Activated CD8-positive, alpha-beta memory T cell treated with anti-CD3 and anti-CD28 coated beads, Interleukin-2, amount 10 ng/mL, durations not matched to agents 7 days and 5 days (primary cell): ENCODE measurements at regions not wholly inside any gene's neighbourhood (a gene's known extent, or its start where the extent isn't known, plus 50 kb on each side); places are given as distances from the start of the nearest gene placed in this dataset.

ENCODE experiments used
- ATAC-seq: fragments of 150-1000 bp; cut with Tn5 transposase; one replicate; pipeline ENCODE4 v1.10.0; 2021; ENCODE audit warnings: moderate library complexity
- CTCF ChIA-PET: fragments of 350-600 bp; sonication (Branson Sonifier 250); formaldehyde crosslinking; loops from one replicate; lab custom pipeline; 2021; ENCODE audit warnings: antibody characterized with exemption; lab: Charles Lee
- DNase-seq: peaks from one replicate; pipeline ENCODE4 v3.0.0-alpha.2; 2020
- H3K27ac Mint-ChIP-seq: one replicate; pipeline ENCODE4 v1.8.0; 2021; ENCODE audit warnings: mild to moderate bottlenecking, mixed read lengths
- H3K27me3 Mint-ChIP-seq: one replicate; pipeline ENCODE4 v1.8.0; 2021; ENCODE audit warnings: mixed read lengths
- H3K36me3 Mint-ChIP-seq: one replicate; pipeline ENCODE4 v1.8.0; 2021; ENCODE audit warnings: mild to moderate bottlenecking, mixed read lengths
- H3K4me1 Mint-ChIP-seq: one replicate; pipeline ENCODE4 v1.8.0; 2021; ENCODE audit warnings: mixed read lengths
- H3K4me3 Mint-ChIP-seq: one replicate; pipeline ENCODE4 v1.8.0; 2021; ENCODE audit warnings: mild to moderate bottlenecking, moderate library complexity, mixed read lengths
- H3K9me3 Mint-ChIP-seq: one replicate; pipeline ENCODE4 v1.8.0; 2022; ENCODE audit warnings: low read depth, mixed read lengths

- peaks cover 22% of the 10 kb centered on the region for H3K4me1 Mint-ChIP-seq
- peaks cover 2% of the 10 kb centered on the region for H3K9me3 Mint-ChIP-seq
- H3K4me3 Mint-ChIP-seq = no peak overlapping the region
- ATAC-seq = no peak
- no peak overlapping the region for H3K27ac Mint-ChIP-seq
- H3K36me3 Mint-ChIP-seq = peaks cover 2% of the 10 kb centered on the region
- peaks cover 5% of the 10 kb centered on the region for H3K27me3 Mint-ChIP-seq
- no peak for DNase-seq
- CTCF ChIA-PET = interaction anchor here (0.8 kb wide), 1 partner anchor 14 kb away, joined by 3 read pairs; no protein-coding TSS in a partner anchor
Measured at GRCh38 chr10:62652114-62652513, 152.4 kb upstream of the ADO start.

DNA sequence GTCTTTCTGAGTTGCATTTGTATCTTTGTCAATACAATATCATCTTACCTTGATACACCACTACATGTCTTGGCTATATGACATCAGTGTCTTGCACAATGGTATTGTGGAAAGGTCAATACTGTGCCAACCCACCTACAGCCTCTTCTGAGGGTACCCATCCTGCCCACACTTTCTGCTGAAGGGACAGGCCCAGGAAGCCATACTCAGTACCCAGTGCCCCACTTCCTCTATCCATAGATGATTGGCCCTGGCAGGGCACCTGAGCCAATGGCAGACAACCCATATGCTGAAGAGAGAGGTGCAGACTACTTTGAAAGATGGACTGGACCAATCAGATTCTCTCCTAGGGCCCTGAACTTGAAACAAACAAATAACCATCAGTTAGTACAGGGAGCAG lies 152.0 kb upstream of the ADO start:
- ATAC-seq = no peak
- no peak overlapping the region for H3K4me3 Mint-ChIP-seq

DNA sequence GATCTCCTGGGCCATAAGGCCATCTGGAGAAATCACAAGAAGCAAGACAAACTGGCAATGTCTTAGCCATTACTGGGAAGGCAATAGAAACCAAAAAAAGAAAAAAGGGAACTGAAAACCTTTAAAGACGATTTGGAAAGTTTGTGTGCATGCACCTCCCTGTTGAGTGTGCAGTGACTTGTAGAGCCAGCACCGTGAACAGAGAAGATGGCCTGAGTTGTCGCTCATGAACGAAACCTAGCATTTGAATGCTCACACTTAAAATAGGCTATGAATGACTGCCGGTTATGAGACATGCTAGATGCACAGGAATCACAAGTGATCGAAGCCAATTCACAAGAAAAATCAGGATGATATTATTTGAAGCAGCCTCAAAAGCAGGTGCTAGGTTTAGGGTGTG lies 151.3 kb upstream of the ADO start:
- ATAC-seq = no peak
- Mint-ChIP-seq H3K9me3 (peaks cover 2% of the 10 kb centered on the region), H3K4me1 (peaks cover 12% of the 10 kb centered on the region), H3K4me3 (no peak overlapping the region), H3K27me3 (peaks cover 5% of the 10 kb centered on the region), H3K36me3 (peaks cover 2% of the 10 kb centered on the region), H3K27ac (no peak overlapping the region)
- CTCF ChIA-PET = no interaction called here
- DNase-seq = no peak

More for the DNA sequence above, 152.0 kb upstream of the ADO start:
- DNase-seq = no peak
- peaks cover 18% of the 10 kb centered on the region for H3K4me1 Mint-ChIP-seq
- H3K36me3 Mint-ChIP-seq = peaks cover 2% of the 10 kb centered on the region
- CTCF ChIA-PET = interaction anchor here (0.8 kb wide), 1 partner anchor 13 kb away, joined by 3 read pairs; no protein-coding TSS in a partner anchor
- peaks cover 5% of the 10 kb centered on the region for H3K27me3 Mint-ChIP-seq
- no peak overlapping the region for H3K27ac Mint-ChIP-seq
- peaks cover 2% of the 10 kb centered on the region for H3K9me3 Mint-ChIP-seq

GRCh38 chr10:62654966-62655336 lies 149.6 kb upstream of the ADO start:
- H3K4me3 Mint-ChIP-seq = no peak overlapping the region
- peaks cover 12% of the 10 kb centered on the region for H3K4me1 Mint-ChIP-seq
- DNase-seq = no peak
- peaks cover 2% of the 10 kb centered on the region for H3K36me3 Mint-ChIP-seq
- peaks cover 6% of the 10 kb centered on the region for H3K27me3 Mint-ChIP-seq
- CTCF ChIA-PET = interaction anchor here (1.4 kb wide), 1 partner anchor 161 kb away, joined by 3 read pairs; the partner anchor contains the start of gene EGR2
- ATAC-seq = no peak
- H3K9me3 Mint-ChIP-seq = peaks cover 2% of the 10 kb centered on the region
- no peak overlapping the region for H3K27ac Mint-ChIP-seq

DNA sequence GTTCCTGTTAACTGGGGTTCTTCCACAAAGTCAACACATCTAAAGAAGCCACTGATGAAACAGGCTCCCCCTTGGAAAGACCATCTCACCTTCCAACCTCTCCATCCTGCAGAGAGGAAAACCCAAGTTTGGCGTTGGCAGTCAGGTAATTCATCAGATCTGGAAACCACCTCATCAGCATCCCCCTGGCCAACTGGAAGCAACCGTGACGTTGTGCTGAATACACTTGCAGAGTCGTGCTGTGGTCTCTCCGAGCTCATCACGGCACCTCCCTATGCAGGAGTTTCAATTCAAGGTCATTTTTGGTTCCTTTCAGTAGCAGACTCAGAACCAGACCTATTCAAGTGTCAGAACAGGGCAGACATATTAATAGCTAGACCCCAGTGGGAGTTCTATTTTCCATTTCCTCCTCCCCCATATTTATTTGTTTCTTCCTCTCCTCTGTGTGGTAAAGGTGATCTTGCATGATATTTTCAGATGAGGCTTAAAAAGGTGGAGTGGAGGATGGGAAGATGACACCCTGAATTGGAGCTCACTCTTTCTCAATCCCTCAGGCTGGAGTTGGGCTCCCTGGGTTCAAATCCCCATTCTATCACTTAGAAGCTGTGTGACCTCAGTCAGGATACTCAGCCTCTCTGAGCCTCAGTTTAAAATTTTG lies 149.1 kb upstream of the ADO start:
- H3K27ac Mint-ChIP-seq = no peak overlapping the region
- peaks cover 12% of the 10 kb centered on the region for H3K4me1 Mint-ChIP-seq
- ATAC-seq = no peak
- no peak overlapping the region for H3K4me3 Mint-ChIP-seq
- peaks cover 2% of the 10 kb centered on the region for H3K36me3 Mint-ChIP-seq
- H3K9me3 Mint-ChIP-seq = peaks cover 2% of the 10 kb centered on the region
- peaks cover 7% of the 10 kb centered on the region for H3K27me3 Mint-ChIP-seq
- CTCF ChIA-PET = interaction anchor here (0.8 kb wide), 1 partner anchor 161 kb away, joined by 3 read pairs; no protein-coding TSS in a partner anchor
- no peak for DNase-seq

DNA sequence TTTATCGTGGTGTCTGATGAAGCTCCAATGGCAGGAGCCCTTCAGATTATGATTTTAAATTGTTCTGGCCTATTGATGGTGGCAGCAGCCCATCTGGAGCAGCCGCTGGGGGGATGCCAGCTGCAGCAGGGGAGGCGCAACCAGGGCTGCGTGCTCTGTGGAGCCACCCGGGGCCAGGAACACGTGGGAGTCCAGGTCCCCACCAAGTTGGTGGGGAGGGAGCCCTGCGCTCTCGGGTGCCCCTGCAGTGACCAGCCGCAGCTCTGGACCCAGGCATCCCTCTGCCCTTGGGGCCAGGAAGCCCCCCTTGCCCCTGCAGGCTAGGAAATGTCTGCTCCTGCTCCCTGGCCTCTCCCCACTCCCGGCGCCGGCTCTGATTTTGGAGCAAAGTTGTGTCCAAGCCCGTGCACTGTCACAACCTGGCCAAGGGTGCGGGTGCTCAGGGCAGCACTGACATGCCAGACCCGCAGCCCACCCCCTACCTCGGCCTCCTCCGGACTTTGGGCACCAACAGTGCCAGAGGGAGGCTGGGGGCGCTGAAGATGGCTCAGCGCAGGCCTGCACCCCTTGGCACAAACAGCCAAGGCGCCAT lies 147.2 kb upstream of the ADO start:
- Mint-ChIP-seq H3K36me3 (peaks cover 2% of the 10 kb centered on the region), H3K27ac (no peak overlapping the region), H3K27me3 (peaks cover 4% of the 10 kb centered on the region), H3K4me1 (peaks cover 10% of the 10 kb centered on the region), H3K4me3 (no peak overlapping the region), H3K9me3 (peaks cover 2% of the 10 kb centered on the region)
- CTCF ChIA-PET = no interaction called here
- ATAC-seq (no peak), DNase-seq (no peak)

- H3K36me3 Mint-ChIP-seq = peaks cover 2% of the 10 kb centered on the region
- no peak overlapping the region for H3K27ac Mint-ChIP-seq
- DNase-seq (no peak), ATAC-seq (no peak)
- peaks cover 6% of the 10 kb centered on the region for H3K4me1 Mint-ChIP-seq
- peaks cover 2% of the 10 kb centered on the region for H3K9me3 Mint-ChIP-seq
- peaks cover 4% of the 10 kb centered on the region for H3K27me3 Mint-ChIP-seq
- H3K4me3 Mint-ChIP-seq = no peak overlapping the region
- CTCF ChIA-PET = interaction anchor here (1.2 kb wide), 1 partner anchor 28 kb away, joined by 5 read pairs; no protein-coding TSS in a partner anchor
Measured at GRCh38 chr10:62658516-62658915, 146.0 kb upstream of the ADO start.

GRCh38 chr10:62661143-62661542 lies 143.4 kb upstream of the ADO start:
- Mint-ChIP-seq H3K27ac (no peak overlapping the region), H3K9me3 (no peaks in the 10 kb centered on the region), H3K27me3 (peaks cover 7% of the 10 kb centered on the region), H3K4me3 (no peak overlapping the region), H3K36me3 (peaks cover 2% of the 10 kb centered on the region), H3K4me1 (no peaks in the 10 kb centered on the region)
- CTCF ChIA-PET = interaction anchor here (1.0 to 1.4 kb wide), 2 partner anchors 21 to 23 kb away, joined by 3 read pairs; no protein-coding TSS in a partner anchor
- ATAC-seq (no peak), DNase-seq (no peak)

- ATAC-seq = no peak
- Mint-ChIP-seq H3K9me3 (no peaks in the 10 kb centered on the region), H3K36me3 (no peaks in the 10 kb centered on the region), H3K27me3 (peaks cover 8% of the 10 kb centered on the region), H3K27ac (no peak overlapping the region), H3K4me3 (no peak overlapping the region), H3K4me1 (no peaks in the 10 kb centered on the region)
- CTCF ChIA-PET = no interaction called here
- DNase-seq = no peak
Measured at GRCh38 chr10:62662486-62662885, 142.0 kb upstream of the ADO start.

DNA sequence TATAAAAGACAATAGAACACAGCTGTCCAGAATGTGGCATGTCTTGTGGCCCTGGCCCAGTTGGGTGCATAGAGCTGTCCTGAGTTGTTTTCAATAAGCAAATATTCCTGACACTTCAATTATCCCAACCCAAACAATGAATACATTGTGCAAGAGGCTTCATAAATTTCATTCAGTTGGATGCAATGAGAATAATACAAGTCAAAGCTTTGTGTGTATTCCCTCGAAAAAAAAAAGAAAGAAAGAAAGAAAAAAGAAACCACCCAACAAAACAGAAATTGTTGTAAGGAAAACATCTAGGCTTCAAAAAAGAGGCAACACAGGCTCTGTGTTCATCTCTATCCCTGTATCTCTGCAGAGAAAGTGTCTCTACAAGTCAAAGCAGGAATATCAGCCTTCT lies 138.7 kb upstream of the ADO start:
- H3K4me1 Mint-ChIP-seq = no peaks in the 10 kb centered on the region
- no peaks in the 10 kb centered on the region for H3K9me3 Mint-ChIP-seq
- no peak overlapping the region for H3K27ac Mint-ChIP-seq
- CTCF ChIA-PET = interaction anchor here (1.0 kb wide), 1 partner anchor 14 kb away, joined by 3 read pairs; no protein-coding TSS in a partner anchor
- H3K36me3 Mint-ChIP-seq = no peaks in the 10 kb centered on the region
- no peak for ATAC-seq
- H3K4me3 Mint-ChIP-seq = no peak overlapping the region
- DNase-seq = no peak
- peaks cover 8% of the 10 kb centered on the region for H3K27me3 Mint-ChIP-seq

DNA sequence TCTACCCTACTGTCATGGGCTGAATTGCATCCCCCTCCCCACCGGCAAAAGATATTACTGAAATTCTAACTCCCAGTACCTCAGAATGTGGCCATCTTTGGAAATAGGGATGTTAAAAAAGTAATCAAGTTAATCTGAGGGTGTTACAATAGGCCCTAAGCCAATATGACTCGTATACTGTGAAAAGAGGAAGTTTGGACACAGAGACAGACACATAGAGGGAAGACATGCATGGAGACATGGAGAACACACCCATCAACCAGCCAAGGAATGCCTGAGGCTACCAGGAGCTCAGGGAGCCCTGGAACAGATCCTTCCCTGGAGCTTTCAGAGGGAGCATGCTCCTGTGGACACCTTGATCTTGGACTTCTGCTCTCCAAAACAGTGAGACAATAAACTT lies 138.2 kb upstream of the ADO start:
- Mint-ChIP-seq H3K27me3 (peaks cover 8% of the 10 kb centered on the region), H3K27ac (no peak overlapping the region)
- no peak for ATAC-seq

DNA sequence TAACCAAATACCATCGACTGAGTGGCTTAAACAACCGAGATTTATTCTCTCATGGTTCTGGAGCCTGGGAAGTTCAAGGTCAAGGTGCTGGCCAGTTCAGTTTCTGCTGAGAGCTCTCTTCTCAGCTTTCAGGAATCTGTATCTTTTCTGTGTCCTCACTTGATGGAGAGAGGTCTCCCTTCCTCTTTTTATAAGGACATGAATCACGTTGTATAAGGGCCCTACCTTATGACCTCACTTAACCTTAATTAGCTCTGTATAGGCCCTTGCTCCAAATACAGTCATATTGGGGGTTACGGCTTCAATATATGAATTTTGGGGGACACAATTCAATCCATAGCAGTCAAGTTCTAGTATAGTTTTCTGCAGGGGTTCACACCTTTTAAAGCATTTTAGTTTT lies 135.2 kb upstream of the ADO start:
- CTCF ChIA-PET = no interaction called here
- Mint-ChIP-seq H3K27me3 (peaks cover 6% of the 10 kb centered on the region), H3K4me1 (no peaks in the 10 kb centered on the region), H3K36me3 (no peaks in the 10 kb centered on the region), H3K27ac (no peak overlapping the region), H3K4me3 (no peak overlapping the region), H3K9me3 (no peaks in the 10 kb centered on the region)
- ATAC-seq = no peak
- no peak for DNase-seq

More for the DNA sequence above, 138.2 kb upstream of the ADO start:
- no peak for DNase-seq
- CTCF ChIA-PET = interaction anchor here (1.0 kb wide), 1 partner anchor 14 kb away, joined by 3 read pairs; no protein-coding TSS in a partner anchor
- H3K36me3 Mint-ChIP-seq = no peaks in the 10 kb centered on the region
- no peaks in the 10 kb centered on the region for H3K9me3 Mint-ChIP-seq
- H3K4me1 Mint-ChIP-seq = no peaks in the 10 kb centered on the region
- no peak overlapping the region for H3K4me3 Mint-ChIP-seq

DNA sequence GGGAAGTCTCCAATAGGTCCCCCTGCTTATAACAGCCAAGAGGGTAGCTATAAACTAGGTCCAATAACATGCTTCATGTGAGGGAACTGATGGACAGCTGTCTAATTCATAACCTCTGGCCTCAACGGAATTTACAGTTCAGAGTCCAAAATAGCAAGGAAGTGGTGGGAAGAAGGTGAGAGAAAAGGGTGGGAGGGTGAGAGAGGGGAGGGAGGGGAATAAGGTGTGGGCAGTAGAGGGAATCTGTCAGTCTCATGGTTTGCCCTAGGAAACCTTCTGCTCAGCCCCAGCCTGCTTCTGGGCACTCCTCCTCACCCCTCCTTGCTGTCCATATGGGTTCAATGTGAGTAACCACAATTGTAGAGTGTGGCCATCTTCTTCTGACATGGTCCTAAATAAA lies 133.4 kb upstream of the ADO start:
- no peaks in the 10 kb centered on the region for H3K36me3 Mint-ChIP-seq
- H3K27ac Mint-ChIP-seq = no peak overlapping the region
- H3K4me1 Mint-ChIP-seq = no peaks in the 10 kb centered on the region
- DNase-seq (no peak), ATAC-seq (no peak)
- CTCF ChIA-PET = no interaction called here
- no peaks in the 10 kb centered on the region for H3K9me3 Mint-ChIP-seq
- peaks cover 5% of the 10 kb centered on the region for H3K27me3 Mint-ChIP-seq
- H3K4me3 Mint-ChIP-seq = no peak overlapping the region
